HCT116 (cell line): ENCODE measurements at regions not wholly inside any gene's neighbourhood (a gene's known extent, or its start where the extent isn't known, plus 50 kb on each side); places are given as distances from the start of the nearest gene placed in this dataset.

Source experiments
- EZH2phosphoT487 ChIP-seq: fragments of 200-600 bp; IDR thresholded peaks from 2 replicates; pipeline ENCODE4 v1.6.1; 2018; ENCODE audit warnings: antibody characterized with exemption, borderline replicate concordance
- POLR2A ChIP-seq: IDR thresholded peaks from 2 replicates; pipeline ENCODE4 v1.7.0; 2011; ENCODE audit warnings: borderline replicate concordance; ENCODE audit not compliant: insufficient read depth, insufficient read length; ENCODE audit errors: extremely low read depth
- SRF ChIP-seq: IDR thresholded peaks from 2 replicates; pipeline ENCODE4 v1.6.1; 2012; ENCODE audit warnings: low read depth
- TF ChIP-seq, protein P1 (sequence below), 3 experiments: fragments of 200-600 bp in 1 of 3; sonication (generic) in 1 of 3; IDR thresholded peaks in 2 of 3; conservative IDR thresholded peaks in 1 of 3; 2 replicates each; pipeline ENCODE4 v1.5.1; 2012 to 2017; ENCODE audit warnings: low read depth in 2 of 3, low read length in 2 of 3, antibody characterized with exemption in 1 of 3, borderline replicate concordance in 1 of 3, control low read depth in 1 of 3, mild to moderate bottlenecking in 1 of 3, mixed read lengths in 1 of 3, mixed run types in 1 of 3, moderate library complexity in 1 of 3; ENCODE audit not compliant: insufficient read depth in 1 of 3

DNA sequence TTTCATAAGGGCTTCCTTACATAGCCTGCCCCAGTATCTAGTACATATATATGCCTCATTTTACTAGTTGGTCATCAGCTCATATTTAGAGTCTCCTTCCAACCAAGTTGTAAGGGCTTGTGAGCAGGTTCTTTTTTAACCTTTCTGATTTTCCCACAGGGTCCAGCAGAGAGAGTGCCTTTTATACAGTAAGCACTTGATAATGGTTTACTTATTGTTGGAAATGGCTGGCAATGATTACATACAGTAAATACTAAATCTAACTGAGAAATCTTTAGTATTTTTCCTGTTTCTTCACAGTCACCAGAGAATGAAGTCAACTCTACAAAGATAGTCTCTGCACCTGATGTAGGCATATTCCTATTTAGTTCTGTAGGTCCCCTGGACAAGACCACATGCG, 135.1 kb upstream of the B3GAT2 start:
- TF ChIP-seq, protein P1, sequence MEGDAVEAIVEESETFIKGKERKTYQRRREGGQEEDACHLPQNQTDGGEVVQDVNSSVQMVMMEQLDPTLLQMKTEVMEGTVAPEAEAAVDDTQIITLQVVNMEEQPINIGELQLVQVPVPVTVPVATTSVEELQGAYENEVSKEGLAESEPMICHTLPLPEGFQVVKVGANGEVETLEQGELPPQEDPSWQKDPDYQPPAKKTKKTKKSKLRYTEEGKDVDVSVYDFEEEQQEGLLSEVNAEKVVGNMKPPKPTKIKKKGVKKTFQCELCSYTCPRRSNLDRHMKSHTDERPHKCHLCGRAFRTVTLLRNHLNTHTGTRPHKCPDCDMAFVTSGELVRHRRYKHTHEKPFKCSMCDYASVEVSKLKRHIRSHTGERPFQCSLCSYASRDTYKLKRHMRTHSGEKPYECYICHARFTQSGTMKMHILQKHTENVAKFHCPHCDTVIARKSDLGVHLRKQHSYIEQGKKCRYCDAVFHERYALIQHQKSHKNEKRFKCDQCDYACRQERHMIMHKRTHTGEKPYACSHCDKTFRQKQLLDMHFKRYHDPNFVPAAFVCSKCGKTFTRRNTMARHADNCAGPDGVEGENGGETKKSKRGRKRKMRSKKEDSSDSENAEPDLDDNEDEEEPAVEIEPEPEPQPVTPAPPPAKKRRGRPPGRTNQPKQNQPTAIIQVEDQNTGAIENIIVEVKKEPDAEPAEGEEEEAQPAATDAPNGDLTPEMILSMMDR (IDR thresholded peaks at IDR 0.05 in 2 of 3, conservative IDR thresholded peaks at IDR 0.05 in 1 of 3; ENCODE audit: borderline replicate concordance in 1 of 3, insufficient read depth in 1 of 3, low read depth in 2 of 3, low read length in 2 of 3) = no peak
- TF ChIP-seq POLR2A (no peak), EZH2phosphoT487 (no peak), SRF (no peak)
